ENCODE measurements at regions not wholly inside any gene's neighbourhood (a gene's known extent, or its start where the extent isn't known, plus 50 kb on each side); places are given as distances from the start of the nearest gene placed in this dataset.
"Not testable (repeated sequence)": the region's sequence is repeated elsewhere in the genome, so short reads cannot be mapped to it uniquely, and the experiment has no call there.

DNA sequence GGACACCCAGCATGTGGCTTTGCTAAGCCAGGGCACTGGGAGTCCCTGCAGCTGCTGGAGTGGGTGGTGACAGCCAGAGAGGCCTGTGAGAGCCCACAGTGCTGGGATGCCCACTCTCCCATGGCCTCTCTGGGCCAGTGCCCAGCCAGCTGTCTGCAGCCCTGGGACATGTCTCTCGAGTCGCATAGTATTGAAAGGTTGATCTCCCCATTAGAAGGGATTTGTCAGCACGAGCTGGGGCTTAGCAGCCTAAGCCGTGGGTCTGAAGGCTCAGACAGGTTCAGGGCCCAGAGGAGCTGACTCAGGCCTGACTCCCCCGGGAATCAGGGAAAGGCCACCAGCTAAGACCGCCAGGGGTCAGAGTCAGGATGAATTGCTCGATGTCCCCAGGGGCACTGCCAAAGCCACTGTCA, 53.5 kb downstream of the FOXD2 start:
- H3K27me3 ChIP-seq = peaks cover 4% of the 10 kb centered on the region
- H3K4me1 ChIP-seq (replicated peaks in 1 of 2) = no peaks in the 10 kb centered on the region
- intact Hi-C loops (cut with DNase I) = no loop called here
- DNase-seq = no peak
- 69 to 78% (median 72%) methylated on average over 4 to 7 of the region's 7 CpGs for WGBS, 4 donors
- H3K27ac ChIP-seq = no peak overlapping the region
- H3K9me3 ChIP-seq (replicated peaks in 1 of 3) = no peaks in the 10 kb centered on the region
- no peak overlapping the region for H3K4me3 ChIP-seq
- H3K36me3 ChIP-seq (replicated peaks in 1 of 2) = no peaks in the 10 kb centered on the region
- no peak for TF ChIP-seq POLR2A (IDR thresholded peaks at IDR 0.05)
- no peak for TF ChIP-seq CTCF (IDR thresholded peaks at IDR 0.05)

- 29 to 35% (median 32%) methylated on average over 8 of the region's 8 CpGs for WGBS, 4 donors
- no peaks in the 10 kb centered on the region for H3K9me3 ChIP-seq (replicated peaks in 1 of 3)
- H3K36me3 ChIP-seq (replicated peaks in 1 of 2) = no peaks in the 10 kb centered on the region
- H3K4me1 ChIP-seq (replicated peaks in 1 of 2) = no peaks in the 10 kb centered on the region
- TF ChIP-seq POLR2A (IDR thresholded peaks at IDR 0.05) (no peak), CTCF (IDR thresholded peaks at IDR 0.05) (no peak)
- H3K4me3 ChIP-seq = no peak overlapping the region
- intact Hi-C loops (cut with DNase I) = no loop called here
- H3K27ac ChIP-seq = no peak overlapping the region
- DNase-seq = no peak
- H3K27me3 ChIP-seq = peaks cover 10% of the 10 kb centered on the region
Measured at GRCh38 chr1:47495176-47495713, 57.4 kb downstream of the FOXD2 start.

DNA sequence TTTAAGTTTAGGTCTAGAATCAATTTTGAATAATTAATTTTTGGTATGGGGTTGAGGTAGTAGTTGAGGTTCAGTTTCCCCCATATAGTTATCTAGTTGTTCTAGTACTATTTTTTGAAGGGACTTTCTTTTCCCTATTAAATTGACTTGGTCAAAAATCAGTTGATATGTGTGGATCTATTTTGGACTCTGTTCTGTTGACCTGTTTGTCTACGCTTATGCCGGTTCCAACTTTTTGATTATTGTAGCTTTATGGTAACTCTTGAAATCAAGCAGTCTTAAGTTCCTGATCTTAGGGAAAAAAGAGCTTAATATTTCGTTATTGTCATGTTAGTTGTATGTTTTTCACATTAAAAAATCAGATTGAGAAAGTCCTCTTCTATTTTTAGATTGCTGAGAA, 60.7 kb downstream of the FOXD2 start:
- no peak for DNase-seq
- Histone ChIP-seq H3K27ac (no peak overlapping the region), H3K4me3 (no peak overlapping the region), H3K36me3 (replicated peaks in 1 of 2) (no peaks in the 10 kb centered on the region), H3K27me3 (peaks cover 23% of the 10 kb centered on the region), H3K4me1 (replicated peaks in 1 of 2) (no peaks in the 10 kb centered on the region), H3K9me3 (replicated peaks in 1 of 3) (no peaks in the 10 kb centered on the region)
- intact Hi-C loops (cut with DNase I) = no loop called here
- WGBS, 4 donors = 65 to 87% (median 66%) methylated on average over 3 of the region's 3 CpGs
- no peak for TF ChIP-seq POLR2A (IDR thresholded peaks at IDR 0.05)

DNA sequence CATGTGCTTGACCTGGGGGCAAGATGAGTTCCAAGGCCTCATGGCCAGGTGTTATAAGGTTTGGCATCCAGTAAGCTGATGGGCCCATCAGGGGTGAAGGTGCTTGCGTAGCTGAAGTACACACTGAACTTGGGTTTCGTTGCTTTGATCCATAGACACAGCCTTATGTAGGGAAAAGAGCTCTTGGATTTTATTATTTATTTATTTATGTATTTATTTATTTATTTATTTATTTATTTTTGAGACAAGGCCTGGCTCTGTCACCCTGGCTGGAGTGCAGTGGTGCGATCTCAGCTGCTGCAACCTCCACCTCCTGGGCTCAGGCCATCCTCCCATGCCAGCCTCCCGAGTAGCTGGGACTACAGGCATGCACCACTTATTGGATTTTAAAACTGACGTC, 63.2 kb downstream of the FOXD2 start:
- Histone ChIP-seq H3K4me1 (replicated peaks in 1 of 2) (no peaks in the 10 kb centered on the region), H3K27ac (no peak overlapping the region), H3K4me3 (no peak overlapping the region), H3K36me3 (replicated peaks in 1 of 2) (no peaks in the 10 kb centered on the region), H3K9me3 (replicated peaks in 1 of 3) (no peaks in the 10 kb centered on the region), H3K27me3 (peaks cover 23% of the 10 kb centered on the region)
- no peak for DNase-seq
- no peak for TF ChIP-seq CTCF (IDR thresholded peaks at IDR 0.05)
- intact Hi-C loops (cut with DNase I) = no loop called here
- 91 to 93% (median 92%) methylated on average over 5 of the region's 5 CpGs for WGBS, 4 donors

GRCh38 chr1:47502746-47503370, 65.0 kb downstream of the FOXD2 start:
- Histone ChIP-seq H3K27ac (no peak overlapping the region), H3K4me1 (replicated peaks in 1 of 2) (peaks cover 3% of the 10 kb centered on the region in 2 donors), H3K4me3 (no peak overlapping the region), H3K27me3 (peaks cover 23% of the 10 kb centered on the region), H3K9me3 (replicated peaks in 1 of 3) (no peaks in the 10 kb centered on the region), H3K36me3 (replicated peaks in 1 of 2) (no peaks in the 10 kb centered on the region)
- no peak for DNase-seq
- WGBS, 4 donors = 67 to 82% (median 74%) methylated on average over 11 to 12 of the region's 12 CpGs
- intact Hi-C loops (cut with DNase I) = no loop called here
- TF ChIP-seq CTCF (IDR thresholded peaks at IDR 0.05) = no peak
- no peak for TF ChIP-seq POLR2A (IDR thresholded peaks at IDR 0.05)

GRCh38 chr1:47504840-47505239, 67.0 kb downstream of the FOXD2 start:
- DNase-seq; H3K27ac ChIP-seq; intact Hi-C loops (cut with DNase I); H3K9me3 ChIP-seq (replicated peaks in 1 of 3); H3K4me3 ChIP-seq; H3K36me3 ChIP-seq (replicated peaks in 1 of 2): not testable (repeated sequence)
- Histone ChIP-seq H3K27me3 (peaks cover 22% of the 10 kb centered on the region), H3K4me1 (replicated peaks in 1 of 2) (peaks cover 5 to 15% of the 10 kb centered on the region in 2 donors)
- 84 to 100% (median 92%) methylated on average over 1 to 2 of the region's 4 CpGs for WGBS, 4 donors
